Dedifferentiated amniotic fluid mesenchymal stem cell (primary cell): ENCODE measurements at regions not wholly inside any gene's neighbourhood (a gene's known extent, or its start where the extent isn't known, plus 50 kb on each side); places are given as distances from the start of the nearest gene placed in this dataset.

Experiments
- DNase-seq: peaks from one replicate; pipeline ENCODE4 v3.0.0-alpha.2; 2016; ENCODE audit errors: extremely low spot score

GRCh38 chr13:26155568-26155967, 66.5 kb downstream of the RNF6 start:
- DNase-seq: no peak

DNA sequence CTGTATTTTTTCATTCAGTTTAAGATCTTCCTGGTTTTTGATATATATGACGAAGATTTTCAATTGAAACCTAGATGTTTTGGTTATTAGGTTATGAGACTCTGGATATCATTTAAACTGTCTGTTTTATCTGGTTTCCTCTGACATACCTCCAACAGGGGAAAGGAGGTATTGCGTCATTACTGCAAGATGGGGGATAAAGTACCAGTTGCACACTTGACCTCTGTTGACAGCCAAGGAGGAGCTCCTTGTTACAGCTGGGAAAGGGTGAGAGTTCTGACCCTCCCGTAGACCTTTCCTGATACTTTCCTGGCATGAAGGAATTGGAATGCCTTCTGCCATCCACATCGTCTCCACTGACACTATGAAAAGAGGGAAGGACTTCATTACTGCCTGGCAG, 82.0 kb upstream of the SHISA2 start:
- no peak for DNase-seq

GRCh38 chr13:26133286-26133685, 81.5 kb upstream of the SHISA2 start:
- DNase-seq: no peak

DNA sequence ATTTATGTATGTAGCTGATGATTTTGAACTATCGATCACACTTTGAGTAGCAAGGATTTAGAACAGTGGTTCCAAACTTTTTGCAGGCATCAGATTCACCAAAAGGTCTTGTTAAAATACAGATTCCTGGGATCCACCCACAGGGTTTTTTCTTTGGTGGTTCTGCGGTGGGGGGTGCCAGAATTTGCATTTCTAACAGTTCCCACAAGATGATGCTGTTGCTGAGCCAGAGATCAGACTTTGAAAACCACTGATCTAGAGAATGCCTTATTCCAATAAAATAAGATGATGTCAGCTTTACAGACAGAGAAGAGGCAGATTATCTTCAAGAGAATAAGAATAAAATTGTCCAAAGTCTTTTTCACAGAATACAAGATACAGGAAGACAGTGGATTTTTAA, 80.9 kb upstream of the SHISA2 start:
- DNase-seq: peak; percentile 41

DNA sequence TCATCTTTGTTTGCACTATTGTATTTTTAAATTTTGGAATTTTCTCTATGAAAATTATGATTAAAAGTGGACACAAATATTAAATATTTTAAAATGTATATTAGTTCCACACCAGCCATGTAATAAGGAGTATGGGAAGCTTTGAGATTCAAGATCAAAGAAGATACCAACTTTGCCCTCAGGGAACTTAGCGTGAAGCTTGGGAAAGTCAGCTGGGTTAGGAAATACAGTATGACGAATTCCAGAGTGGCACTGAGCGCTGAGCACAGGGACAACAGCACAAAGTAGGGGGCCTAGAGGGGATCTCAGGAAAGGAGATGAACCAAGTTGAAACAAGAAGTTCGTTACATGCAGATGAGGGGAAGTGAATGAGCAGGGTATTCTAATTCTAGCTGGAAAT, 76.9 kb upstream of the SHISA2 start:
- DNase-seq: no peak

DNA sequence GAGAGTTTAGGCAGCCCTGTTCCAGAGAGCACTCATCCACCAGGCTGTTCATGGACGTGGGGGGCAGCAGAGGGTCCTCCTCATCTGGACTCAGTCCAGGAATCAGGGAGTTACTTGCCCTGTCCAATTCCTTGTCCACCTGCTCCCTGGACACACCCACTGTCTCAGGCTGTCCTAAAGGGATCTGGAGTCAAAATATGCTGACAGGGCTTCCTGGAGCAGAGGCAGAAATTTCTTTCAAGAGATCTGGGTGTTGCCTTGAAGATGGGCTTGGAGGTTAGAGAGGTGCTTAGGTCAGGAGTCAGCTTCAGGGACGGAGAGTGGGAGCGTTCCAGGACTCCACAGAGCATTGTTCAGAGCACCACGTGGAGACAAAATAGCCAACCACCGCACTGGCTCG, 65.8 kb upstream of the SHISA2 start:
- DNase-seq: no peak

DNA sequence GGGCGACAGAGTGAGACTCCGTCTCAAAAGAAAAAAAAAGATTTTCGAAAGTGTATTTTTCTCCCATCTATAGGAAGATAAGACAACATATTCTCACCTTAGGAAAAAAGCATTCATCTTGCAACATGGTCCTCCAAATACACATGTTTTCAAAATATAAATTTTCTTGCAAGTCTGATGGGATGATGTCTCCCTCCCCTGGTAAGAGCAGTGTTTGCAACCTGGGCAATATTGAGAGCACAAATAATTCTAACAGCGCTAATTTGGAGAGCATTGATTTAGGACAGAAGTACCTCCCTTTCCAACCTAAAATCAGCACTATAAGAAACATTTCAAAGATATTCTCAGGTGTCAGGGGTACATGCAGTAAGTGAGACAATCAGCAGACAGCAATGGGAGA, 61.0 kb upstream of the SHISA2 start:
- no peak for DNase-seq

- no peak for DNase-seq
These were observed 60.0 kb upstream of the SHISA2 start for GRCh38 chr13:26111797-26112196.
